ENCODE measurements at regions not wholly inside any gene's neighbourhood (a gene's known extent, or its start where the extent isn't known, plus 50 kb on each side); places are given as distances from the start of the nearest gene placed in this dataset.

- Histone ChIP-seq H3K36me3 (ENCODE audit: low read depth) (no peaks in the 10 kb centered on the region), H3K27ac (no peak overlapping the region), H3K4me1 (replicated peaks; ENCODE audit: insufficient read depth) (no peaks in the 10 kb centered on the region), H3K9me3 (ENCODE audit: insufficient read depth, low read depth) (no peaks in the 10 kb centered on the region), H4K20me1 (ENCODE audit: insufficient read depth) (no peaks in the 10 kb centered on the region), H3K9me2 (ENCODE audit: insufficient read depth) (no peaks in the 10 kb centered on the region), H3K27me3 (ENCODE audit: insufficient read depth, low read depth) (peaks cover 91% of the 10 kb centered on the region), H3F3A (ENCODE audit: insufficient read depth, low read depth) (no peaks in the 10 kb centered on the region), H3K4me2 (no peak overlapping the region), H2AFZ (no peak overlapping the region), H3K79me2 (ENCODE audit: low read depth) (no peaks in the 10 kb centered on the region), H3K4me3 (no peak overlapping the region)
- intact Hi-C loops (cut with micrococcal nuclease; ENCODE audit: unreplicated experiment) = no loop called here
- BruUV-seq (replicated peaks) = no TSS peak
- no peak for TF ChIP-seq EZH2 (IDR thresholded peaks at IDR 0.05; ENCODE audit: low read depth)
- TF ChIP-seq, protein P1, sequence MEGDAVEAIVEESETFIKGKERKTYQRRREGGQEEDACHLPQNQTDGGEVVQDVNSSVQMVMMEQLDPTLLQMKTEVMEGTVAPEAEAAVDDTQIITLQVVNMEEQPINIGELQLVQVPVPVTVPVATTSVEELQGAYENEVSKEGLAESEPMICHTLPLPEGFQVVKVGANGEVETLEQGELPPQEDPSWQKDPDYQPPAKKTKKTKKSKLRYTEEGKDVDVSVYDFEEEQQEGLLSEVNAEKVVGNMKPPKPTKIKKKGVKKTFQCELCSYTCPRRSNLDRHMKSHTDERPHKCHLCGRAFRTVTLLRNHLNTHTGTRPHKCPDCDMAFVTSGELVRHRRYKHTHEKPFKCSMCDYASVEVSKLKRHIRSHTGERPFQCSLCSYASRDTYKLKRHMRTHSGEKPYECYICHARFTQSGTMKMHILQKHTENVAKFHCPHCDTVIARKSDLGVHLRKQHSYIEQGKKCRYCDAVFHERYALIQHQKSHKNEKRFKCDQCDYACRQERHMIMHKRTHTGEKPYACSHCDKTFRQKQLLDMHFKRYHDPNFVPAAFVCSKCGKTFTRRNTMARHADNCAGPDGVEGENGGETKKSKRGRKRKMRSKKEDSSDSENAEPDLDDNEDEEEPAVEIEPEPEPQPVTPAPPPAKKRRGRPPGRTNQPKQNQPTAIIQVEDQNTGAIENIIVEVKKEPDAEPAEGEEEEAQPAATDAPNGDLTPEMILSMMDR (conservative IDR thresholded peaks at IDR 0.05) = no peak
- ChIA-PET POLR2A (ENCODE audit: unreplicated experiment) (no interaction called here), CTCF (no interaction called here)
- DNase-seq = no peak
These were observed 357.3 kb downstream of the FOXA2 start for GRCh38 chr20:22226849-22227700.

- Histone ChIP-seq H2AFZ (no peak overlapping the region), H3K27me3 (ENCODE audit: insufficient read depth, low read depth) (peaks cover 83% of the 10 kb centered on the region), H3K9me2 (ENCODE audit: insufficient read depth) (no peaks in the 10 kb centered on the region), H3K36me3 (ENCODE audit: low read depth) (no peaks in the 10 kb centered on the region), H3F3A (ENCODE audit: insufficient read depth, low read depth) (no peaks in the 10 kb centered on the region), H3K4me2 (no peak overlapping the region), H3K4me1 (replicated peaks; ENCODE audit: insufficient read depth) (no peaks in the 10 kb centered on the region), H3K4me3 (no peak overlapping the region), H4K20me1 (ENCODE audit: insufficient read depth) (no peaks in the 10 kb centered on the region), H3K27ac (no peak overlapping the region), H3K79me2 (ENCODE audit: low read depth) (no peaks in the 10 kb centered on the region), H3K9me3 (ENCODE audit: insufficient read depth, low read depth) (no peaks in the 10 kb centered on the region)
- ChIA-PET POLR2A (ENCODE audit: unreplicated experiment) (no interaction called here), CTCF (no interaction called here)
- TF ChIP-seq, protein P1 (conservative IDR thresholded peaks at IDR 0.05) = no peak
- no peak for TF ChIP-seq EZH2 (IDR thresholded peaks at IDR 0.05; ENCODE audit: low read depth)
- intact Hi-C loops (cut with micrococcal nuclease; ENCODE audit: unreplicated experiment) = no loop called here
- DNase-seq = no peak
- no TSS peak for BruUV-seq (replicated peaks)
These were observed 361.1 kb downstream of the FOXA2 start for GRCh38 chr20:22223236-22223635.

GRCh38 chr20:22217712-22218352, 366.5 kb downstream of the FOXA2 start:
- no peaks in the 10 kb centered on the region for H3F3A ChIP-seq (ENCODE audit: insufficient read depth, low read depth)
- H3K9me3 ChIP-seq (ENCODE audit: insufficient read depth, low read depth) = no peaks in the 10 kb centered on the region
- CTCF ChIA-PET = no interaction called here
- H4K20me1 ChIP-seq (ENCODE audit: insufficient read depth) = no peaks in the 10 kb centered on the region
- no peaks in the 10 kb centered on the region for H3K36me3 ChIP-seq (ENCODE audit: low read depth)
- no TSS peak for BruUV-seq (replicated peaks)
- no peaks in the 10 kb centered on the region for H3K79me2 ChIP-seq (ENCODE audit: low read depth)
- no peaks in the 10 kb centered on the region for H3K9me2 ChIP-seq (ENCODE audit: insufficient read depth)
- TF ChIP-seq EZH2 (IDR thresholded peaks at IDR 0.05; ENCODE audit: low read depth) = no peak
- TF ChIP-seq, protein P1 (conservative IDR thresholded peaks at IDR 0.05) = no peak
- peaks cover 79% of the 10 kb centered on the region for H3K27me3 ChIP-seq (ENCODE audit: insufficient read depth, low read depth)
- no peak overlapping the region for H3K27ac ChIP-seq
- H3K4me1 ChIP-seq (replicated peaks; ENCODE audit: insufficient read depth) = no peaks in the 10 kb centered on the region
- intact Hi-C loops (cut with micrococcal nuclease; ENCODE audit: unreplicated experiment) = no loop called here
- no peak for DNase-seq
- no peak overlapping the region for H3K4me2 ChIP-seq
- POLR2A ChIA-PET (ENCODE audit: unreplicated experiment) = no interaction called here
- H2AFZ ChIP-seq = no peak overlapping the region
- no peak overlapping the region for H3K4me3 ChIP-seq
